ENCODE measurements at regions not wholly inside any gene's neighbourhood (a gene's known extent, or its start where the extent isn't known, plus 50 kb on each side); places are given as distances from the start of the nearest gene placed in this dataset.

DNA sequence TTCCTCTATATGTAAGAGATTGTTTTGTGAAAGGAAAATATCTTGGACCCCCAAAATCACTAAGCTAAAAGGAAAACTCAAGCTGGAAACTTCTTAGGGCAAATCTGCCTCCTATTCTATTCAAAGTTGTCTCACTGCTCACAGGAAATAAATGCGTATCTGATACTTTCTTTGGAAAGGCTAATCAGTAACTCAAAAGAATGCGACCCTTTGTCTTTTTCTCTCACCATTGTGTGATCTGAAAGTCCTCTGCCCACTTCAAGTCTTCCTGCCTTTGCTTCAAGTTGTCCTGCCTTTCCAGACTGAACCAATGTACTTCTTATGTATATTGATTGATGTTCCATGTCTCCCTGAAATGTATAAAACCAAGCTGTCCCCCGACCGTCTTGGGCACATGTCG lies 157.3 kb downstream of the KIF2B start (continued):
- TF ChIP-seq IRF5 (IDR thresholded peaks at IDR 0.05; ENCODE audit: borderline replicate concordance): no peak

DNA sequence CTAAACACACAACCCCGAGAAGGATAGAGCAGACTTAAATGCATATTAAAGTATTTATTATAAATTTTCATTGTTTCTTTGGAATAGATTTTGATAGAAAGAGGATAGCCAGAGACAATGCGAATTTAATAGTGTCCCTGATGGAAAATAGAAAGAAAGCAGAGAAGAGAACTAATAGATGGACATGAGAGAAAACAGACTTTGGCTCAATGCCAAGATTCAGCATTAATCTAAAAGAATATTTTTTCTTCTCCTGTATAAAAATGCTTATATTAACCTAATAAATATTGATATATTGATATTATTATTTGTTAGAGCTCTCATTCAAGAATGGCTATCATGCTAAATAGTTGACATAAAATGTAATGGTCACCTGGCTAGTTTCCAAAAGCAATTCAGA lies 173.4 kb downstream of the KIF2B start:
- SMC1A ChIA-PET (ENCODE audit: uncharacterized antibody, unreplicated experiment): no interaction called here
- intact Hi-C loops (cut with micrococcal nuclease; ENCODE audit: unreplicated experiment) (no loop called here), in situ Hi-C loops (cut with MboI) (no loop called here)
- Histone ChIP-seq H3K27me3 (replicated peaks in 1 of 2; ENCODE audit: control insufficient read depth in 2 of 2, insufficient read depth in 2 of 2, low read length in 1 of 2) (no peaks in the 10 kb centered on the region), H4K20me1 (ENCODE audit: control insufficient read depth, insufficient read depth) (no peaks in the 10 kb centered on the region), H3K4me1 (ENCODE audit: control insufficient read depth, insufficient read depth, low read length) (no peaks in the 10 kb centered on the region), H3K9me3 (replicated peaks; ENCODE audit: control insufficient read depth, insufficient read depth, low read length) (no peaks in the 10 kb centered on the region), H3K79me2 (ENCODE audit: control insufficient read depth, insufficient read depth, low read length) (no peaks in the 10 kb centered on the region), H3K4me3 (no peak overlapping the region), H3K27ac (ENCODE audit: control insufficient read depth, insufficient read depth) (no peak overlapping the region), H2AFZ (ENCODE audit: control insufficient read depth, low read depth, low read length) (no peak overlapping the region), H3K9ac (ENCODE audit: control insufficient read depth, insufficient read depth, low read length) (no peak overlapping the region), H3K4me2 (ENCODE audit: control insufficient read depth, insufficient read depth) (no peak overlapping the region), H3K36me3 (ENCODE audit: control insufficient read depth in 2 of 2, insufficient read depth in 2 of 2, low read length in 1 of 2) (no peaks in the 10 kb centered on the region)
- no TSS peak for BruUV-seq (replicated peaks)
- POLR2A ChIA-PET: no interaction called here
- ATAC-seq: no peak
- WGBS (ENCODE audit: insufficient coverage, insufficient replicate concordance, low lambda C conversion rate, missing lambda C conversion rate): 23% methylated on average over 2 of the region's 2 CpGs
- no peak for FAIRE-seq
- CTCF ChIA-PET: no interaction called here
- DNase-seq (ENCODE audit: low read depth, low spot score): no peak
- RAD21 ChIA-PET (ENCODE audit: unreplicated experiment): no interaction called here
- TF ChIP-seq DPF2 (IDR thresholded peaks at IDR 0.05): no peak
- TF ChIP-seq ZNF384 (IDR thresholded peaks at IDR 0.05; ENCODE audit: borderline replicate concordance, low read depth, low read length): no peak
- no peak for TF ChIP-seq EZH2 (IDR thresholded peaks at IDR 0.05; ENCODE audit: borderline replicate concordance, control insufficient read depth, low read depth, low read length)
- no peak for TF ChIP-seq ZNF687 (IDR thresholded peaks at IDR 0.05)
- no peak for TF ChIP-seq SMAD5 (IDR thresholded peaks at IDR 0.05; ENCODE audit: low read depth)
- TF ChIP-seq IRF5 (IDR thresholded peaks at IDR 0.05; ENCODE audit: borderline replicate concordance): no peak
- no peak for TF ChIP-seq BCL11A (IDR thresholded peaks at IDR 0.05; ENCODE audit: low read depth, low read length)
- no peak for TF ChIP-seq ASH2L (IDR thresholded peaks at IDR 0.05; ENCODE audit: borderline replicate concordance, low read depth)
- no peak for TF ChIP-seq SMARCA5 (IDR thresholded peaks at IDR 0.05)
- no peak for TF ChIP-seq ESRRA (IDR thresholded peaks at IDR 0.05; ENCODE audit: low read length)
- TF ChIP-seq, protein P1, sequence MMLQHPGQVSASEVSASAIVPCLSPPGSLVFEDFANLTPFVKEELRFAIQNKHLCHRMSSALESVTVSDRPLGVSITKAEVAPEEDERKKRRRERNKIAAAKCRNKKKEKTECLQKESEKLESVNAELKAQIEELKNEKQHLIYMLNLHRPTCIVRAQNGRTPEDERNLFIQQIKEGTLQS (IDR thresholded peaks at IDR 0.05; ENCODE audit: borderline replicate concordance, extremely low read depth, low read depth, low read length): no peak
- TF ChIP-seq POLR2AphosphoS2 (IDR thresholded peaks at IDR 0.05; ENCODE audit: low read depth, low read length): no peak
- TF ChIP-seq E2F8 (IDR thresholded peaks at IDR 0.05; ENCODE audit: low read depth, partially characterized antibody): no peak

Data from GM12878 (cell line).